SH-SY5Y (cell line): ENCODE measurements at regions not wholly inside any gene's neighbourhood (a gene's known extent, or its start where the extent isn't known, plus 50 kb on each side); places are given as distances from the start of the nearest gene placed in this dataset.

Source experiments
- GATA2 ChIP-seq: IDR thresholded peaks from 2 replicates; pipeline ENCODE4 v1.6.1; 2011; ENCODE audit warnings: mild to moderate bottlenecking, low read depth, low read length
- GATA3 ChIP-seq: IDR thresholded peaks from 2 replicates; pipeline ENCODE4 v1.6.1; 2011; ENCODE audit warnings: low read depth, mild to moderate bottlenecking, low read length, moderate library complexity

- no peak for TF ChIP-seq GATA2
- no peak for TF ChIP-seq GATA3
These were observed 168.6 kb downstream of the KCNE4 start for GRCh38 chr2:223220658-223220925.
